ENCODE measurements at regions not wholly inside any gene's neighbourhood (a gene's known extent, or its start where the extent isn't known, plus 50 kb on each side); places are given as distances from the start of the nearest gene placed in this dataset.

DNA sequence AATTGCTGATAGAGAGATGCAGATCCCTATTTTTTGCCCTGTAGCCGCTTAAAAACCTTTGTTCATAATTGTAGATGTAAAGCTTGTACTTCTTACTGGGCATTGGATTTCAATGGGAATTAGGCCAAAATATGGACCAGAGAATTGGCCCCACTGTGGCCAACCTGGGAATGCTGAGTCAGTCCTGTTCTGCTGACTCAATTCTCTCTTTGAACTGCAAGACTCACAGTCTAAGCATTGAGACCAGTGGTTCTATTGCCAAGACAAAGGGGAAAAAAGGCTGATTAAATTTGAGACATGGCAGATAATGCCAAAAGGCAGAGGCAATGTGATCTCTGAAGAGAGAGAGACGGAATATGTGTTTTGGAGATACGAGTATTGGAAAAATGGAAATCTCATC is 72.5 kb upstream of the UBL3 start (continued):
- TF ChIP-seq, protein P1, sequence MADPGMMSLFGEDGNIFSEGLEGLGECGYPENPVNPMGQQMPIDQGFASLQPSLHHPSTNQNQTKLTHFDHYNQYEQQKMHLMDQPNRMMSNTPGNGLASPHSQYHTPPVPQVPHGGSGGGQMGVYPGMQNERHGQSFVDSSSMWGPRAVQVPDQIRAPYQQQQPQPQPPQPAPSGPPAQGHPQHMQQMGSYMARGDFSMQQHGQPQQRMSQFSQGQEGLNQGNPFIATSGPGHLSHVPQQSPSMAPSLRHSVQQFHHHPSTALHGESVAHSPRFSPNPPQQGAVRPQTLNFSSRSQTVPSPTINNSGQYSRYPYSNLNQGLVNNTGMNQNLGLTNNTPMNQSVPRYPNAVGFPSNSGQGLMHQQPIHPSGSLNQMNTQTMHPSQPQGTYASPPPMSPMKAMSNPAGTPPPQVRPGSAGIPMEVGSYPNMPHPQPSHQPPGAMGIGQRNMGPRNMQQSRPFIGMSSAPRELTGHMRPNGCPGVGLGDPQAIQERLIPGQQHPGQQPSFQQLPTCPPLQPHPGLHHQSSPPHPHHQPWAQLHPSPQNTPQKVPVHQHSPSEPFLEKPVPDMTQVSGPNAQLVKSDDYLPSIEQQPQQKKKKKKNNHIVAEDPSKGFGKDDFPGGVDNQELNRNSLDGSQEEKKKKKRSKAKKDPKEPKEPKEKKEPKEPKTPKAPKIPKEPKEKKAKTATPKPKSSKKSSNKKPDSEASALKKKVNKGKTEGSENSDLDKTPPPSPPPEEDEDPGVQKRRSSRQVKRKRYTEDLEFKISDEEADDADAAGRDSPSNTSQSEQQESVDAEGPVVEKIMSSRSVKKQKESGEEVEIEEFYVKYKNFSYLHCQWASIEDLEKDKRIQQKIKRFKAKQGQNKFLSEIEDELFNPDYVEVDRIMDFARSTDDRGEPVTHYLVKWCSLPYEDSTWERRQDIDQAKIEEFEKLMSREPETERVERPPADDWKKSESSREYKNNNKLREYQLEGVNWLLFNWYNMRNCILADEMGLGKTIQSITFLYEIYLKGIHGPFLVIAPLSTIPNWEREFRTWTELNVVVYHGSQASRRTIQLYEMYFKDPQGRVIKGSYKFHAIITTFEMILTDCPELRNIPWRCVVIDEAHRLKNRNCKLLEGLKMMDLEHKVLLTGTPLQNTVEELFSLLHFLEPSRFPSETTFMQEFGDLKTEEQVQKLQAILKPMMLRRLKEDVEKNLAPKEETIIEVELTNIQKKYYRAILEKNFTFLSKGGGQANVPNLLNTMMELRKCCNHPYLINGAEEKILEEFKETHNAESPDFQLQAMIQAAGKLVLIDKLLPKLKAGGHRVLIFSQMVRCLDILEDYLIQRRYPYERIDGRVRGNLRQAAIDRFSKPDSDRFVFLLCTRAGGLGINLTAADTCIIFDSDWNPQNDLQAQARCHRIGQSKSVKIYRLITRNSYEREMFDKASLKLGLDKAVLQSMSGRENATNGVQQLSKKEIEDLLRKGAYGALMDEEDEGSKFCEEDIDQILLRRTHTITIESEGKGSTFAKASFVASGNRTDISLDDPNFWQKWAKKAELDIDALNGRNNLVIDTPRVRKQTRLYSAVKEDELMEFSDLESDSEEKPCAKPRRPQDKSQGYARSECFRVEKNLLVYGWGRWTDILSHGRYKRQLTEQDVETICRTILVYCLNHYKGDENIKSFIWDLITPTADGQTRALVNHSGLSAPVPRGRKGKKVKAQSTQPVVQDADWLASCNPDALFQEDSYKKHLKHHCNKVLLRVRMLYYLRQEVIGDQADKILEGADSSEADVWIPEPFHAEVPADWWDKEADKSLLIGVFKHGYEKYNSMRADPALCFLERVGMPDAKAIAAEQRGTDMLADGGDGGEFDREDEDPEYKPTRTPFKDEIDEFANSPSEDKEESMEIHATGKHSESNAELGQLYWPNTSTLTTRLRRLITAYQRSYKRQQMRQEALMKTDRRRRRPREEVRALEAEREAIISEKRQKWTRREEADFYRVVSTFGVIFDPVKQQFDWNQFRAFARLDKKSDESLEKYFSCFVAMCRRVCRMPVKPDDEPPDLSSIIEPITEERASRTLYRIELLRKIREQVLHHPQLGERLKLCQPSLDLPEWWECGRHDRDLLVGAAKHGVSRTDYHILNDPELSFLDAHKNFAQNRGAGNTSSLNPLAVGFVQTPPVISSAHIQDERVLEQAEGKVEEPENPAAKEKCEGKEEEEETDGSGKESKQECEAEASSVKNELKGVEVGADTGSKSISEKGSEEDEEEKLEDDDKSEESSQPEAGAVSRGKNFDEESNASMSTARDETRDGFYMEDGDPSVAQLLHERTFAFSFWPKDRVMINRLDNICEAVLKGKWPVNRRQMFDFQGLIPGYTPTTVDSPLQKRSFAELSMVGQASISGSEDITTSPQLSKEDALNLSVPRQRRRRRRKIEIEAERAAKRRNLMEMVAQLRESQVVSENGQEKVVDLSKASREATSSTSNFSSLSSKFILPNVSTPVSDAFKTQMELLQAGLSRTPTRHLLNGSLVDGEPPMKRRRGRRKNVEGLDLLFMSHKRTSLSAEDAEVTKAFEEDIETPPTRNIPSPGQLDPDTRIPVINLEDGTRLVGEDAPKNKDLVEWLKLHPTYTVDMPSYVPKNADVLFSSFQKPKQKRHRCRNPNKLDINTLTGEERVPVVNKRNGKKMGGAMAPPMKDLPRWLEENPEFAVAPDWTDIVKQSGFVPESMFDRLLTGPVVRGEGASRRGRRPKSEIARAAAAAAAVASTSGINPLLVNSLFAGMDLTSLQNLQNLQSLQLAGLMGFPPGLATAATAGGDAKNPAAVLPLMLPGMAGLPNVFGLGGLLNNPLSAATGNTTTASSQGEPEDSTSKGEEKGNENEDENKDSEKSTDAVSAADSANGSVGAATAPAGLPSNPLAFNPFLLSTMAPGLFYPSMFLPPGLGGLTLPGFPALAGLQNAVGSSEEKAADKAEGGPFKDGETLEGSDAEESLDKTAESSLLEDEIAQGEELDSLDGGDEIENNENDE (IDR thresholded peaks at IDR 0.05; ENCODE audit: insufficient replicate concordance, low read length): no peak
- TF ChIP-seq EGR1 (IDR thresholded peaks at IDR 0.05; ENCODE audit: borderline replicate concordance, low read depth, low read length): no peak
- no peak for TF ChIP-seq EP300 (IDR thresholded peaks at IDR 0.05; ENCODE audit: borderline replicate concordance in 1 of 2, low read depth in 2 of 2, low read length in 2 of 2)
- no peak for TF ChIP-seq CHD1 (IDR thresholded peaks at IDR 0.05; ENCODE audit: low read depth, low read length)
- no peak for TF ChIP-seq POU5F1 (IDR thresholded peaks at IDR 0.05; ENCODE audit: low read depth, low read length)
- TF ChIP-seq TBP (IDR thresholded peaks at IDR 0.05; ENCODE audit: low read depth, low read length): no peak
- no peak for TF ChIP-seq TAF1 (IDR thresholded peaks at IDR 0.05; ENCODE audit: low read depth, low read length)
- TF ChIP-seq BACH1 (IDR thresholded peaks at IDR 0.05; ENCODE audit: low read length): peak; percentile 93
- no peak for TF ChIP-seq EZH2 (IDR thresholded peaks at IDR 0.05; ENCODE audit: low read depth, low read length, severe bottlenecking)
- peak; percentile 64 for TF ChIP-seq MAFK (IDR thresholded peaks at IDR 0.05; ENCODE audit: low read depth, low read length)
- TF ChIP-seq SIX5 (IDR thresholded peaks at IDR 0.05; ENCODE audit: low read depth, low read length): no peak
- TF ChIP-seq CREB1 (IDR thresholded peaks at IDR 0.05): no peak
- TF ChIP-seq JUND (IDR thresholded peaks at IDR 0.05; ENCODE audit: low read length): no peak
- TF ChIP-seq KDM5A (IDR thresholded peaks at IDR 0.05; ENCODE audit: low read length): no peak
